Esophagus muscularis mucosa (tissue), 4 donors: ENCODE measurements at regions not wholly inside any gene's neighbourhood (a gene's known extent, or its start where the extent isn't known, plus 50 kb on each side); places are given as distances from the start of the nearest gene placed in this dataset.

Source experiments
- DNase-seq: peaks from one replicate; pipeline ENCODE4 v3.0.0-alpha.2; 2017; ENCODE audit errors: extremely low spot score
- H3K27ac ChIP-seq, 4 donors: fragments of 200-600 bp; sonication (generic); replicated peaks in 1 of 4; 1 replicate in 3 of 4; 2 replicates in 1 of 4; pipeline ENCODE4 v1.5.1; 2016 to 2019; ENCODE audit warnings: mild to moderate bottlenecking in 1 of 4
- H3K27me3 ChIP-seq, 4 donors: fragments of 200-600 bp; sonication (generic); one replicate each; pipeline versions ENCODE4 v1.5.1 to v1.6.0; 2016 to 2019
- H3K36me3 ChIP-seq, 4 donors: fragments of 200-600 bp; sonication (generic); one replicate each; pipeline ENCODE4 v1.5.1; 2016 to 2019
- H3K4me1 ChIP-seq, 4 donors: fragments of 200-600 bp; sonication (generic); one replicate each; pipeline ENCODE4 v1.5.1; 2016 to 2019
- H3K4me3 ChIP-seq, 4 donors: fragments of 200-600 bp; sonication (generic); 1 replicate in 2 of 4; 2 replicates in 2 of 4; pipeline ENCODE4 v1.5.1; 2016 to 2019; ENCODE audit warnings: mild to moderate bottlenecking in 4 of 4, moderate library complexity in 1 of 4
- H3K9me3 ChIP-seq, 4 donors: fragments of 200-600 bp; sonication (generic); 1 replicate in 3 of 4; 2 replicates in 1 of 4; pipeline ENCODE4 v1.5.1; 2016 to 2019
- CTCF ChIP-seq, 3 experiments: fragments of 200-600 bp in 2 of 3; fragments of 450-650 bp in 1 of 3; sonication (generic) in 2 of 3; IDR thresholded peaks; one replicate each; pipeline ENCODE4 v1.5.1; 2017 to 2019; ENCODE audit warnings: antibody characterized with exemption in 3 of 3, mild to moderate bottlenecking in 2 of 3, moderate library complexity in 1 of 3
- EP300 ChIP-seq: sonication (generic); formaldehyde crosslinking; IDR thresholded peaks from one replicate; pipeline ENCODE4 v1.6.1; 2017; ENCODE audit warnings: antibody characterized with exemption
- POLR2A ChIP-seq: fragments of 450-650 bp; IDR thresholded peaks from one replicate; pipeline ENCODE4 v1.6.1; 2017; ENCODE audit warnings: antibody characterized with exemption, moderate library complexity, mild to moderate bottlenecking, low read depth
- POLR2AphosphoS5 ChIP-seq, 2 donors: sonication (generic); formaldehyde crosslinking; IDR thresholded peaks; one replicate each; pipeline ENCODE4 v1.6.1; 2017; ENCODE audit warnings: antibody characterized with exemption in 2 of 2
- WGBS: methylation state at CpG from one replicate; pipeline ENCODE4 v1.1.5; 2018; 5-methylcytosine and 5-hydroxymethylcytosine counted together
- intact Hi-C: fragments of 100-400 bp; cut with DNase I; formaldehyde crosslinking; loops from one replicate; pipeline ENCODE4 v1.15.1; 2023

- H3K9me3 ChIP-seq, result peaks cover 0 to 5% (median 0%) of the 10 kb centered on the region in 4 donors
- 76% methylated on average over 7 of the region's 7 CpGs for WGBS
- TF ChIP-seq POLR2AphosphoS5 (IDR thresholded peaks at IDR 0.05) (no peak), EP300 (no peak), POLR2A (no peak)
- H3K36me3 ChIP-seq, result no peaks in the 10 kb centered on the region
- intact Hi-C loops, result no loop called here
- H3K4me3 ChIP-seq, result no peak overlapping the region
- no peak for DNase-seq
- H3K27ac ChIP-seq, result no peak overlapping the region
- H3K4me1 ChIP-seq, result no peaks in the 10 kb centered on the region
- H3K27me3 ChIP-seq, result no peaks in the 10 kb centered on the region
These were observed 113.2 kb downstream of the HERPUD2 start for GRCh38 chr7:35581605-35582210.

GRCh38 chr7:35576031-35576573 is 118.8 kb downstream of the HERPUD2 start:
- Histone ChIP-seq H3K4me1 (no peaks in the 10 kb centered on the region), H3K27ac (no peak overlapping the region), H3K27me3 (no peaks in the 10 kb centered on the region), H3K36me3 (no peaks in the 10 kb centered on the region), H3K4me3 (no peak overlapping the region), H3K9me3 (peaks cover 0 to 5% (median 0%) of the 10 kb centered on the region in 4 donors)
- no peak for DNase-seq
- intact Hi-C loops, result no loop called here
- WGBS, result 49% methylated on average over 5 of the region's 5 CpGs
- TF ChIP-seq CTCF (IDR thresholded peaks at IDR 0.05), result no peak
- TF ChIP-seq POLR2AphosphoS5 (IDR thresholded peaks at IDR 0.05), result no peak
- TF ChIP-seq EP300, result no peak
- no peak for TF ChIP-seq POLR2A

- Histone ChIP-seq H3K27ac (no peak overlapping the region), H3K4me1 (no peaks in the 10 kb centered on the region), H3K27me3 (no peaks in the 10 kb centered on the region), H3K9me3 (no peaks in the 10 kb centered on the region), H3K36me3 (no peaks in the 10 kb centered on the region), H3K4me3 (no peak overlapping the region)
- 71% methylated on average over 3 of the region's 3 CpGs for whole genome bisulfite sequencing
- peak; percentile 0 for DNase-seq
- intact Hi-C loops, result no loop called here
- TF ChIP-seq POLR2A, result no peak
These were observed 123.2 kb downstream of the HERPUD2 start for GRCh38 chr7:35571611-35572240.

- Histone ChIP-seq H3K27me3 (no peaks in the 10 kb centered on the region), H3K9me3 (no peaks in the 10 kb centered on the region), H3K36me3 (no peaks in the 10 kb centered on the region), H3K4me1 (no peaks in the 10 kb centered on the region), H3K4me3 (no peak overlapping the region), H3K27ac (no peak overlapping the region)
- TF ChIP-seq EP300, result no peak
- no peak for TF ChIP-seq POLR2A
- TF ChIP-seq CTCF (IDR thresholded peaks at IDR 0.05), result no peak
- no peak for TF ChIP-seq POLR2AphosphoS5 (IDR thresholded peaks at IDR 0.05)
- 68% methylated on average over 5 of the region's 5 CpGs for WGBS
- DNase-seq, result peak; percentile 64
- intact Hi-C loops, result no loop called here
These were observed 124.0 kb downstream of the HERPUD2 start for GRCh38 chr7:35570937-35571336.

- DNase-seq, result no peak
- Histone ChIP-seq H3K9me3 (peaks cover 0 to 3% (median 0%) of the 10 kb centered on the region in 4 donors), H3K4me3 (no peak overlapping the region), H3K27ac (no peak overlapping the region), H3K27me3 (no peaks in the 10 kb centered on the region), H3K36me3 (no peaks in the 10 kb centered on the region), H3K4me1 (no peaks in the 10 kb centered on the region)
- WGBS, result 36% methylated on average over 3 of the region's 3 CpGs
- TF ChIP-seq POLR2AphosphoS5 (IDR thresholded peaks at IDR 0.05) (no peak), CTCF (IDR thresholded peaks at IDR 0.05) (no peak), POLR2A (no peak), EP300 (no peak)
- intact Hi-C loops, result no loop called here
These were observed 129.0 kb downstream of the HERPUD2 start for GRCh38 chr7:35565927-35566326.
